Dendritic cell treated with granulocyte-macrophage colony-stimulating factor and Interleukin-4, amounts not matched to agents 40 ng/mL and 50 ng/mL, for 4 days (primary cell): ENCODE measurements at regions not wholly inside any gene's neighbourhood (a gene's known extent, or its start where the extent isn't known, plus 50 kb on each side); places are given as distances from the start of the nearest gene placed in this dataset.

Source experiments
- H3K27ac Mint-ChIP-seq: one replicate; pipeline ENCODE4 v1.8.0; 2022; ENCODE audit warnings: mild to moderate bottlenecking, mixed read lengths
- H3K27me3 Mint-ChIP-seq: one replicate; pipeline ENCODE4 v1.8.0; 2022; ENCODE audit warnings: mild to moderate bottlenecking, mixed read lengths
- H3K36me3 Mint-ChIP-seq: one replicate; pipeline ENCODE4 v1.8.0; 2022; ENCODE audit warnings: low read depth, mixed read lengths
- H3K4me1 Mint-ChIP-seq: one replicate; pipeline ENCODE4 v1.8.0; 2022; ENCODE audit warnings: low read depth, mixed read lengths
- H3K4me3 Mint-ChIP-seq: one replicate; pipeline ENCODE4 v1.8.0; 2022; ENCODE audit warnings: mild to moderate bottlenecking, moderate library complexity, mixed read lengths
- H3K9me3 Mint-ChIP-seq: one replicate; pipeline ENCODE4 v1.8.0; 2022; ENCODE audit warnings: mixed read lengths
- intact Hi-C: fragments of 100-400 bp; cut with micrococcal nuclease; formaldehyde crosslinking; loops from one replicate; pipeline ENCODE4 v1.15.0; 2022

DNA sequence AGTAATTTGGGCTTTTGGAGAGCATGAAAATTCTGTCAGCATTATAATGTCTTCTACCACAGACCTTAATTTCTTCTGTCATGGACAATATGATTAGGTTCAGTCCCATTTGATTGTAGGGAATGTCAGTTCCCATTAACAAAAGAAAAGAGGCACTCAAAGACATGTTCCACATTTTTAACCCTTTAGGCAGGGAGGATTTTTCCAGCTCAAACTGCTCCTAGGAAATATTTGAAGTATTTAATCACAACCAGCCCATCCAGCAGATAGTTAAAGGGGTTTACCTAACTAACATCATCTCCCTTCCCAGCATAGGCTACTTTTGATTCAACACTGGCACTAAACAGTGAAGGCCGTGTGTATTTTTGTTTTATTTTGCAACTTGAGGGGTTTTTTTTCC, 256.0 kb downstream of the DHX15 start:
- Mint-ChIP-seq H3K27ac (no peak overlapping the region), H3K36me3 (no peaks in the 10 kb centered on the region), H3K9me3 (no peaks in the 10 kb centered on the region), H3K4me1 (no peaks in the 10 kb centered on the region), H3K4me3 (no peak overlapping the region), H3K27me3 (no peaks in the 10 kb centered on the region)
- intact Hi-C loops = no loop called here

GRCh38 chr4:24322995-24323394, 261.4 kb downstream of the DHX15 start:
- Mint-ChIP-seq H3K4me3 (no peak overlapping the region), H3K27me3 (no peaks in the 10 kb centered on the region), H3K36me3 (no peaks in the 10 kb centered on the region), H3K4me1 (no peaks in the 10 kb centered on the region), H3K27ac (no peak overlapping the region), H3K9me3 (no peaks in the 10 kb centered on the region)
- intact Hi-C loops = no loop called here

DNA sequence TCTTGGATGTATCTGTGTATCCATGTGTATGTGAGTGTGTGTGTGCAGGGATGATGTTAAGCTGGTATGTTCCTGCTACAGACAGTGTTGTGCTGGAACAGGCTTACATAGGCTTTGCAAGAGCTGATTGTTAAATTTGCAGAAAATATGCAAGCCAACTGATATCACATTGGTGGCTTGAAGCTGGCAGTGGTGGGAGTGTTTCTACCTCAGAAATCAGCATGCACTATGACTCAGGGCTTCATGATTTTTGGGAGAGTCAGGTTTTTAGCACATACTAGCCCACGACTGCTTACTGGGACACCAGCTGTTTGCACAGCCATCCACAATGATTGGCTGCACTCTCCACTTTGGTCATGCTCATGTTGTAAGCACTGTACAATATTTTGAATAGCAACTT, 261.8 kb downstream of the DHX15 start:
- no peaks in the 10 kb centered on the region for H3K9me3 Mint-ChIP-seq
- no peaks in the 10 kb centered on the region for H3K36me3 Mint-ChIP-seq
- H3K27ac Mint-ChIP-seq = no peak overlapping the region
- no peaks in the 10 kb centered on the region for H3K4me1 Mint-ChIP-seq
- no peaks in the 10 kb centered on the region for H3K27me3 Mint-ChIP-seq
- intact Hi-C loops = no loop called here
- no peak overlapping the region for H3K4me3 Mint-ChIP-seq

- no peaks in the 10 kb centered on the region for H3K4me1 Mint-ChIP-seq
- no peaks in the 10 kb centered on the region for H3K27me3 Mint-ChIP-seq
- H3K4me3 Mint-ChIP-seq = no peak overlapping the region
- no peaks in the 10 kb centered on the region for H3K9me3 Mint-ChIP-seq
- intact Hi-C loops = no loop called here
- H3K27ac Mint-ChIP-seq = no peak overlapping the region
- H3K36me3 Mint-ChIP-seq = no peaks in the 10 kb centered on the region
Observed at GRCh38 chr4:24321616-24322015, 262.7 kb downstream of the DHX15 start.

DNA sequence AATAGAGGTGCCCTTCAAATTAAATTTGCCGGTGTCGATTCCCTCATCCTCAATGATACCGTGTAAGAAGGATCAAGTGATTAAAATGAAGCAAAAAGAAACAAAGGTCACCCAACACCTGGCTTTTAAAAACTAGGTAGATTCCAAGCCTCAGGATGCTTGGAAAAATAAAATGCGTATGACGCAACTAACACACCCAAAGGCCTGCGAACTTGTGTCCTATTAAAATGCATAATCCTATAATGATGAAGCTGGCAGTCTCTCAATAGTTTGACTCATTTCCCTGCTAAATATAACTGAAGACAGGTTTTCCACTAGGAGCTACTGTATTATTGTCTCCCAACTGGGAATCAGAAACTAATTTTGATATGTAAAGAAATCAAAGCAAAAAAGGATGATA, 263.2 kb downstream of the DHX15 start:
- H3K4me3 Mint-ChIP-seq = no peak overlapping the region
- no peaks in the 10 kb centered on the region for H3K4me1 Mint-ChIP-seq
- no peaks in the 10 kb centered on the region for H3K27me3 Mint-ChIP-seq
- H3K36me3 Mint-ChIP-seq = no peaks in the 10 kb centered on the region
- intact Hi-C loops = no loop called here
- H3K27ac Mint-ChIP-seq = no peak overlapping the region
- no peaks in the 10 kb centered on the region for H3K9me3 Mint-ChIP-seq

- Mint-ChIP-seq H3K36me3 (no peaks in the 10 kb centered on the region), H3K4me1 (no peaks in the 10 kb centered on the region), H3K4me3 (no peak overlapping the region), H3K27ac (no peak overlapping the region), H3K27me3 (no peaks in the 10 kb centered on the region), H3K9me3 (no peaks in the 10 kb centered on the region)
- intact Hi-C loops = no loop called here
Observed at GRCh38 chr4:24319387-24319786, 265.0 kb downstream of the DHX15 start.

DNA sequence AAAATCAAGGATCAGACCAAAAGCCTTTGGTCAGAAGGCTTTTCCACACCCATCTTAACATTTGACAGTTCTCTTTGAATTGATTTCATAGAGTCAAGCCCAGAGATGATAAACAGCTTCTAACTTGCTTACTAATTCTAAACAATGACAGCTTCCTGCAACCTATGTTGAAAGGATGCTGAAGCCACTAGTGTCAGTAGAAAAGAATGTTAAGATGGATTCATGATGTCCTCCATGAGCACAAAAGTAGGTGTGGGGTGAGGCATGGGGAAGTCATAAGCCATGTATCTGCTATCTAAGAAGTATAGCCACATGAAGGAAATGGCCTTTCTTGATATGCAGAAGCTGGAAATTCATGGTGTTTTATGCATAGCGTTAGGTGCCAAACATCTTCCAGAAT, 269.3 kb downstream of the DHX15 start:
- Mint-ChIP-seq H3K27me3 (no peaks in the 10 kb centered on the region), H3K9me3 (no peaks in the 10 kb centered on the region), H3K36me3 (no peaks in the 10 kb centered on the region), H3K27ac (no peak overlapping the region), H3K4me3 (no peak overlapping the region), H3K4me1 (no peaks in the 10 kb centered on the region)
- intact Hi-C loops = no loop called here

DNA sequence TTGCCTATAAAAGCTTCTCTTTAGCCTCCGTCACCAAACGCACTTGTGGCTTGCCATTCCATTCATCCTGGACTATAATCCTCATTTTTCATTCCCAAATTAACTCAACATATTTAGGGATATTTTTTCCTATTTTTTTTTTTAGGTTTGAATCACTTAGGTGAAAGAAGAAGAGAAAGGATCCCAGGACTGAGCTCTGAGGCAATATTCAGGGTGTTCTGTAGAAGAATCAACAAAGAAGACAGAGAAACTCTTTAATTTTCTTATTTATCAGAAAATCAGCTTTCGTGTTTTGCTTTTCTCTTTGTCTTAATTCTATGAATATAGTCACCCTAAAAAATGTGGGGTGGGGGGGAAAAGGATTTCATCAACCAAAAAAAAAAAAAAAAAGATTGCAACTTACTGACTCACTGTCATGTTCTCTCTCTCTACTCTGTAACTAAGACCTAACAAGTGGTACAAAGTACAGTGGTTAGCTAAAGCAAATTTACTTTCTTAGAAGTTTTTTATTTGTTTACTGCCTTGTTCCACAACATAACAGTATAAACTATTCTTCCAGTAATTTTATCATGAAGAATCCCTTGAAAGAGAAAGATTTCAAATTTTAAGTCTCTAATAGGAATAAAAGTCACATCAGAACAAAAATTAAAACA, 272.0 kb downstream of the DHX15 start:
- H3K9me3 Mint-ChIP-seq = no peaks in the 10 kb centered on the region
- no peak overlapping the region for H3K4me3 Mint-ChIP-seq
- H3K4me1 Mint-ChIP-seq = no peaks in the 10 kb centered on the region
- no peak overlapping the region for H3K27ac Mint-ChIP-seq
- H3K36me3 Mint-ChIP-seq = no peaks in the 10 kb centered on the region
- intact Hi-C loops = no loop called here
- no peaks in the 10 kb centered on the region for H3K27me3 Mint-ChIP-seq

DNA sequence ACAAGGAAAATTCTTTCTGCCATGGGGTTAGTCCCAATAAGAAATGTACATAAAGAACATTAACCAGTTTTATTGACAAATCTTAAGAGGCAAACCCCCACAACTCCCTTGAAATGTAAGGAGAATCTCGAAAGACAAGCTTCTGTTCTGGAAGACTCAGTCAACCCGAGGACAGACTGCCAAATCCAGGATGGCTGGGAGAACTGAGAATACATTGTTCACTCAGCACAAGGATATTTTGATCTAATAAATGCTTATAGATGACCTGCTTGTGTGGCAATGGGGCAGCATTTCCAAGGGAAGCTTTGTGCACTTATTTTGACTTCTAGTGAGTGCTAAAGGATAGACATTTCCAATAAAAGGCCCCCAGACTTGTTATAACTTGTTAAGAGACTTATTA, 280.4 kb downstream of the DHX15 start:
- Mint-ChIP-seq H3K36me3 (no peaks in the 10 kb centered on the region), H3K27me3 (no peaks in the 10 kb centered on the region), H3K4me1 (no peaks in the 10 kb centered on the region), H3K9me3 (no peaks in the 10 kb centered on the region), H3K27ac (no peak overlapping the region), H3K4me3 (no peak overlapping the region)
- intact Hi-C loops = no loop called here

GRCh38 chr4:24298911-24299310, 285.4 kb downstream of the DHX15 start:
- H3K27me3 Mint-ChIP-seq = no peaks in the 10 kb centered on the region
- no peak overlapping the region for H3K27ac Mint-ChIP-seq
- no peak overlapping the region for H3K4me3 Mint-ChIP-seq
- no peaks in the 10 kb centered on the region for H3K4me1 Mint-ChIP-seq
- no peaks in the 10 kb centered on the region for H3K36me3 Mint-ChIP-seq
- intact Hi-C loops = no loop called here
- no peaks in the 10 kb centered on the region for H3K9me3 Mint-ChIP-seq

- no peak overlapping the region for H3K4me3 Mint-ChIP-seq
- H3K36me3 Mint-ChIP-seq = no peaks in the 10 kb centered on the region
- intact Hi-C loops = no loop called here
- H3K4me1 Mint-ChIP-seq = no peaks in the 10 kb centered on the region
- no peaks in the 10 kb centered on the region for H3K9me3 Mint-ChIP-seq
- H3K27me3 Mint-ChIP-seq = no peaks in the 10 kb centered on the region
- H3K27ac Mint-ChIP-seq = no peak overlapping the region
Observed at GRCh38 chr4:24287096-24287495, 297.3 kb downstream of the DHX15 start.

DNA sequence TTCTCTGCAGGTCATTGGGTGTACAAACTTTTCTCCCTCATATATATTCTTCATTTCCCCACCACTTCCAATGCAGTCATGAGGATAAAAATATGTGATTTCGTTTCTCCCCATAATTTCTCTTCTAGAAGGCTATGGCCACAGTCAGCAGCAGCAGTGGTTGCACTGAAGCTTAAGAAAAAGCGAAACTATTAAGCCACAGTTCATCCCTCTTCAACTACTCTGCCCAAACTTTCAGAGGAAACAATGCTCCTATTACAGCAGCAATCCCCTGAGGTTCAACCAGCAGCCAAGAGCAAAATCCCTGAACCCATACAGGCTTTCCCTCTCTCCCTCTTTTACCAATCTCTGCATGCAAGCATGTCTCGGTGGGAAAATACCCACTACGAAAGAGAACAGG, 298.6 kb downstream of the DHX15 start:
- Mint-ChIP-seq H3K36me3 (no peaks in the 10 kb centered on the region), H3K4me1 (no peaks in the 10 kb centered on the region), H3K27me3 (no peaks in the 10 kb centered on the region), H3K27ac (no peak overlapping the region), H3K9me3 (no peaks in the 10 kb centered on the region), H3K4me3 (no peak overlapping the region)
- intact Hi-C loops = no loop called here

DNA sequence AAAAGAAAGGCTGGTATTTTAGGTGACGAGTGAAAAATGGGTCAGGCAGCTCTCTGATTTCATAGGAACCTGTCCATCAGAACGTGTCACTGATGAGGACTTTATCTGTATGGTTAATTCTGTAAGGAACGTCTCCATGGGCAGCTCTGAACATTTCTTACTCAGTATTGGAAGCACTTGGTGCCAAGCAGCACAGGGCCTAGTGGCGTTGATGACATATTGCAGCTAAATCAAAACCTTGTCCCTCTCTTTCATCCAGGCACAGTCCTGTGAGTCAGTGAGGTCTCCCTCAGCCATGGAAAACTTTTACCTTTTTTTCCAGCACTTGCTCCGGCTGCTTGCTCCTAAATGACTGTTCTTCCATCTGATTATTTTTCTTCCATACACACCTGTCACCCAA, 301.9 kb downstream of the DHX15 start:
- Mint-ChIP-seq H3K36me3 (no peaks in the 10 kb centered on the region), H3K27me3 (no peaks in the 10 kb centered on the region), H3K4me3 (no peak overlapping the region), H3K9me3 (no peaks in the 10 kb centered on the region), H3K4me1 (no peaks in the 10 kb centered on the region), H3K27ac (no peak overlapping the region)
- intact Hi-C loops = no loop called here

GRCh38 chr4:24279911-24280375, 304.4 kb downstream of the DHX15 start:
- H3K36me3 Mint-ChIP-seq = no peaks in the 10 kb centered on the region
- H3K27ac Mint-ChIP-seq = no peak overlapping the region
- intact Hi-C loops = no loop called here
- H3K4me1 Mint-ChIP-seq = no peaks in the 10 kb centered on the region
- no peaks in the 10 kb centered on the region for H3K9me3 Mint-ChIP-seq
- no peaks in the 10 kb centered on the region for H3K27me3 Mint-ChIP-seq
- H3K4me3 Mint-ChIP-seq = no peak overlapping the region

- Mint-ChIP-seq H3K9me3 (no peaks in the 10 kb centered on the region), H3K4me1 (no peaks in the 10 kb centered on the region), H3K27ac (no peak overlapping the region), H3K36me3 (no peaks in the 10 kb centered on the region), H3K27me3 (no peaks in the 10 kb centered on the region), H3K4me3 (no peak overlapping the region)
- intact Hi-C loops = no loop called here
Observed at GRCh38 chr4:24279469-24279868, 304.9 kb downstream of the DHX15 start.
